GM21528 (cell line): ENCODE measurements at regions not wholly inside any gene's neighbourhood (a gene's known extent, or its start where the extent isn't known, plus 50 kb on each side); places are given as distances from the start of the nearest gene placed in this dataset.
"Not testable (repeated sequence)": the region's sequence is repeated elsewhere in the genome, so short reads cannot be mapped to it uniquely, and the experiment has no call there.

Source experiments
- ATAC-seq: cut with Tn5 transposase; IDR thresholded peaks from one replicate; pipeline ENCODE4 v1.9.1; 2021; ENCODE audit warnings: mild to moderate bottlenecking, moderate library complexity; ENCODE audit not compliant: unreplicated experiment, low FRiP score

- ATAC-seq: peak; percentile 90
Measured at GRCh38 chr11:22920939-22921565, 60.8 kb upstream of the CCDC179 start.

- no peak for ATAC-seq
Measured at GRCh38 chr11:22922672-22923071, 62.4 kb upstream of the CCDC179 start.

GRCh38 chr11:22923561-22923960 lies 63.3 kb upstream of the CCDC179 start:
- no peak for ATAC-seq

DNA sequence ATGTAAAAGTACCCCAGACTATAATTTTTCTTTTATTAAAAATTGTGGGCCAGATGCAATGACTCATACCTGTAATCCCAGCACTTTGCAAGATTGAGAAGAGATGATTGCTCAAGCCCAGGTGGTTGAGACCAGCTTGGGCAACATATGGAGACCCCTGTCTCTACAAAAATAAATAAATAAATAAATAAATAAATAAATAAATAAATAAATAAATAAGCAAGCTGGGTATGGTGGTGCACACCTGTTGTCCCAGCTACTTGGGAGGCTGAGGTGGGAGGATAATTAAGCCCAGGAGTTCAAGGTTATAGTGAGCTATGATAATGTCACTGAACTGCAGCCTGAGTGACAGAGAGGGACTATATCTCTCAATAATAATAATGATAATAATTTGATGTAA lies 66.1 kb upstream of the CCDC179 start:
- ATAC-seq: no peak

- no peak for ATAC-seq
Measured at GRCh38 chr11:22927793-22928192, 67.5 kb upstream of the CCDC179 start.

DNA sequence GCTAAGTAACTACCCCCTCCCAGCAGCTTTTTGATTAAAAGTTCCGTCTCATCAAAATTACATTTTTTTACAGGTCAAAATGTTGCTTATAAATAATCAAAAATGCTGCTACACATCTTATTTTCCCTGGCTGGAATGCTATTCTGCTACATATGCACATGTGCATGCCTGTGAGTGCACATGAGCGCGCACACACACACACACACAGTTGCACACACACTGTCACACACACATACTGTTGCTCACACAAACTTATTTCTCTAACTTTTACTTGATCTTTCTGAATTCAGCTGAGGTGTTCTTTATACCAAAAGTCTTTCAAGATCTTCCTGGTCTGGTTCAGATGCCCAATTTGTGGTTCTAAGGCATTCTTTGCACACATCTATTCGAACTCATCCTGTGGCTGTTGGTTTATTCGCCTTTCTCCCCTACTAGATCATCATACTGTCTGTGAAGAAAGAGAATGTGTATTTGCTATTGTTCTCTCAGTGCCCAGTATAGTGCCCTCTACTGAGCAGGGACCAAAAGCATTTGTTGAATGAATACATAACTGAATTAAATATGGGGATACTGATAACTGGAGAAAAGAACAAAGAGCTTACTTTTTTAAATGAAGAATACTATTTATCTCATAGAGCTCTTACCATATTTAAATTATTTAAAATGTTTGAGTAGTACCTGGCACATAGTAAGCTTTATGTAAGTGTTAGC lies 68.1 kb upstream of the CCDC179 start:
- ATAC-seq: no peak

DNA sequence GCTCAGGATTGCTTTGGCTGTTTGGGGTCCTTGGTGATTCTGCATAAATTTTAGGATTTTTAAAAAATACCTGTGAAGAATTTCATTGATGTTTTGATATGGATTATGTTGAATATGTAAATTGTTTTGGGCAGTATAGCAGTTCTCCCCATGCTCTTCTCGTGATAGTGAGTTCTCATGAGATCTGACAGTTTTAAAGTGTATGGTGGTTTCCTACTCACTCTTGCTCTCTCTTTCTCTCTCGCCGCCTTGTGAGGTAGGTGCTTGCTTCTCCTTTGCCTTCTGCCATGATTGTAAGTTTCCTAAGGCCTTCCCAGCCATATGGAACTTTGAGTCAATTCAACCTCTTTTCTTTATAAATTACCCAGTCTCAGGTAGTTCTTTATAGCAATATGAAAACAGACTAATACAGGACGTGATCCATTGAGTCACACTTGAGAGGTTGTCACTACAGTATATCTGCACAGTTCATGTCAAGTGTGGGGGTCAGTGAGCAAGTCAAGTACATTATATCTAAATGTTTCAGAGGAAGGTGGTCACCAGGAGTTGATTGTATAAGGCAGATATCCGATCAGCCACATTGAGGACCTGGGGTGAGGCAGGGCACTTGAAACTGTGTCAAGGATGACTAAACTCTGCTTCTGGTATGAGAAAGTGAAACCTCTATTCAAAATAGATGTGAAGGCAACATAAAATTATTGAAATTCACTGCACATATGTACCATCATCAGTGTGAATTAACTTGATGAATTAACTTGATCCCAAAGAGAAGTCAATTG lies 70.7 kb upstream of the CCDC179 start:
- ATAC-seq: peak; percentile 98

- ATAC-seq: no peak
Measured at GRCh38 chr11:22938691-22939090, 78.4 kb upstream of the CCDC179 start.

DNA sequence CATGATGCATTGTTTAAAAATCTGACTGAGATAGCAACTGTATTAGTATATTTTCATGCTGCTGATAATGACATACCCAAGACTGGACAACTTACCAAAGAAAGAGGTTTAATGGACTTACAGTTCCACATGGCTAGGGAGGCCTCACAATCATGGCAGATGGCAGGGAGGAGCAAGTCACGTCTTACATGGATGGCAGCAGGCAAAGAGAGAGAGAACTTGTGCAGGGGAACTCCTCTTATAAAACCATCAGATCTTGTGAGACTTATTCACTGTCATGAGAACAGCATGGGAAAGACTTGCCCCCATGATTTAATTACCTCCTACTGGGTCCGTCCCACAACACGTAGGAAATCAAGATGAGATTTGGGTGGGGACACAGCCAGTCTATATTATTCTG lies 81.3 kb upstream of the CCDC179 start:
- not testable (repeated sequence) for ATAC-seq

- no peak for ATAC-seq
Measured at GRCh38 chr11:22957786-22958185, 97.5 kb upstream of the CCDC179 start.

GRCh38 chr11:22974251-22974650 lies 114.0 kb upstream of the CCDC179 start:
- ATAC-seq: no peak

- no peak for ATAC-seq
Measured at GRCh38 chr11:22976146-22976545, 115.9 kb upstream of the CCDC179 start.

DNA sequence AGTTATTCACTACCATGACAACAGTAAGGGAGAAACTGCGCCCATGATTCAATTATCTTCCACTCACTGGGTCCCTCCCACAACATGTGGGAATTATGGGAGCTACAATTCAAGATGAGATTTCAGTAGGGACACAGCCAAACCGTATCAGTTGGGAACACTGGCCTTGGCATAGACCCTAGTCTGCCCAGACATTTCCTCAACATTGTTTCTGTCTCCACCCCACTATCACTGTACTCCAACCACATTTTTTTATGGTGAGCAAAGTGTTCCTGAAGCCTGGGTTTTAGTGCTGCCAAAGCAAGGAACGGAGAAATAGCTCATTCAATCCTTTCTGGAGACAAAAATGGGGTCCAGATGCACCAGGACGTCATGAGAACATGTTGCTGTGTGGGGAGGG lies 122.6 kb upstream of the CCDC179 start:
- ATAC-seq: no peak

- ATAC-seq: no peak
Measured at GRCh38 chr11:22984045-22984444, 123.8 kb upstream of the CCDC179 start.

GRCh38 chr11:22989371-22989770 lies 129.1 kb upstream of the CCDC179 start:
- no peak for ATAC-seq

GRCh38 chr11:22991196-22991595 lies 130.9 kb upstream of the CCDC179 start:
- no peak for ATAC-seq

DNA sequence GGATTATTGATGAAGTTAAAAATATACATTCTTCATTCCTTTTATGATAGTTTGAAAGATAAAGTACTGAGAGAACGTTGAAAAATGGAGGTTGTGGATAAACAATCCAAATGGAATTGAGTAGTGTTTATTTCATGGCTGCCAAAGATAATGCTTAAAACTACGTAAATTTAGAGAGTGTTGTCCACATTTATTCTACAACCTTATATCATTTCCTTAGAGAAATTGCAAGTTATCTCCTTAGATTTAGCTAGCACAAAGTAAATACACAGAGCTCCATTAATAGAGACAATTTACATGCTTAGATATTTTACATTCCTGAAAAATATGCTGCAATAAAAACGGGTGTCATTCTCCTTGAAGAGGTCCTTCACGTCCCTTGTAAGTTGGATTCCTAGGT lies 146.5 kb upstream of the CCDC179 start:
- no peak for ATAC-seq

GRCh38 chr11:23010790-23011335 lies 150.6 kb upstream of the CCDC179 start:
- ATAC-seq: no peak

GRCh38 chr11:23012930-23013329 lies 152.7 kb upstream of the CCDC179 start:
- no peak for ATAC-seq

DNA sequence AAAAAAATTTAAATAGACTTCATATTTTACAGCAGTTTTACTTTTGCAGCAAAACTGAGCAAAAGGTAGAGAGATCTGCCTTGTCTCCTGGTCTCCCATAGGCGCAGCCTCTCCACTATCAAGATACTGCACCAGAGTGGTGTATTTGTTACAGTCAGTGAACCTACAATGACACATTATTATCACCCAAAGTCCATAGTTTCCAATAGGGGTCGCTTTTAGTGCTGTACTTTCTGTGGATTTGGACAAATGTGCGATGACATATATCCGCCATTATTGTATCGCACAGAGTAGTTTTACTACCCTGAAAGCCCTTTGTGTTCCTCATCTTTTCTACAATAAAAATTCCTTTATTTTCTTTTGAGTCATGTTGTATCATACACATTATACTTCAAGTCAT lies 153.2 kb upstream of the CCDC179 start:
- ATAC-seq: no peak

- ATAC-seq: peak; percentile 56
Measured at GRCh38 chr11:23021287-23021863, 161.1 kb upstream of the CCDC179 start.
